Endothelial cell of umbilical vein (primary cell): ENCODE measurements at regions not wholly inside any gene's neighbourhood (a gene's known extent, or its start where the extent isn't known, plus 50 kb on each side); places are given as distances from the start of the nearest gene placed in this dataset.

Experiments used
- BruUV-seq: library from RNA; stranded (reverse); fragments of 400-500 nt; replicated peaks from 2 replicates; lab custom pipeline; 2021; lab: Mats Ljungman, UMichigan
- CTCF ChIA-PET: fragments of 300-600, 350-600 bp; sonication (Branson Sonifier 250); formaldehyde crosslinking; loops from one replicate; lab custom pipeline; 2021; ENCODE audit warnings: antibody characterized with exemption, inconsistent platforms; lab: Charles Lee
- POLR2A ChIA-PET: fragments of 300-600, 350-600 bp; sonication (Branson Sonifier 250); formaldehyde crosslinking; loops from one replicate; lab custom pipeline; 2021; ENCODE audit warnings: antibody characterized with exemption, inconsistent platforms; lab: Charles Lee
- DNase-seq: peaks from one replicate; pipeline ENCODE4 v3.0.0-alpha.2; 2011; ENCODE audit warnings: low read depth, low spot score
- FAIRE-seq: peaks from 2 replicates; lab custom pipeline; 2011; peaks lifted over from hg19 to GRCh38; lab: Jason Lieb, UNC
- H2AFZ ChIP-seq: 2 replicates; pipeline ENCODE4 v1.6.0; 2012; ENCODE audit warnings: low read depth, low read length, control low read depth, inconsistent platforms
- H3K27ac ChIP-seq: 2 replicates; pipeline ENCODE4 v1.5.1; 2011; ENCODE audit warnings: low read depth, mild to moderate bottlenecking, control low read depth, low read length, moderate library complexity; ENCODE audit not compliant: insufficient read depth
- H3K27me3 ChIP-seq, 2 experiments: 2 replicates each; pipeline versions ENCODE4 v1.6.0 to v1.6.1; 2011; ENCODE audit warnings: low read length in 2 of 2, mixed read lengths in 1 of 2; ENCODE audit not compliant: control insufficient read depth in 2 of 2, insufficient read depth in 2 of 2
- H3K36me3 ChIP-seq, 2 experiments: 2 replicates in 1 of 2; 3 replicates in 1 of 2; pipeline ENCODE4 v1.5.1; 2011; ENCODE audit warnings: low read length in 2 of 2, mild to moderate bottlenecking in 1 of 2, moderate library complexity in 1 of 2; ENCODE audit not compliant: control insufficient read depth in 2 of 2, insufficient read depth in 2 of 2; ENCODE audit errors: extremely low read depth in 1 of 2
- H3K4me1 ChIP-seq: 3 replicates; pipeline ENCODE4 v1.5.1; 2011; ENCODE audit warnings: mild to moderate bottlenecking, low read length; ENCODE audit not compliant: control insufficient read depth, insufficient read depth; ENCODE audit errors: extremely low read depth
- H3K4me2 ChIP-seq: 2 replicates; pipeline ENCODE4 v1.6.1; 2011; ENCODE audit warnings: low read length, control low read depth, mixed read lengths; ENCODE audit not compliant: insufficient read depth
- H3K4me3 ChIP-seq, 3 experiments: fragments of 200-600 bp in 1 of 3; sonication (generic), shearing (Covaris generic) in 1 of 3; replicated peaks in 1 of 3; 2 replicates each; pipeline ENCODE4 v1.5.1; 2011 to 2016; ENCODE audit warnings: control low read depth in 3 of 3, low read length in 3 of 3, mild to moderate bottlenecking in 2 of 3, inconsistent platforms in 1 of 3, low read depth in 1 of 3, moderate library complexity in 1 of 3; ENCODE audit not compliant: insufficient read depth in 1 of 3
- H3K79me2 ChIP-seq: 2 replicates; pipeline ENCODE4 v1.6.0; 2012; ENCODE audit warnings: low read length, inconsistent platforms; ENCODE audit not compliant: control insufficient read depth, insufficient read depth
- H3K9ac ChIP-seq: replicated peaks from 2 replicates; pipeline ENCODE3; 2011; ENCODE audit warnings: low read length, control low read depth; ENCODE audit not compliant: insufficient read depth; ENCODE audit errors: extremely low read depth
- H3K9me1 ChIP-seq: replicated peaks from 3 replicates; pipeline ENCODE4 v1.6.0; 2011; ENCODE audit warnings: mild to moderate bottlenecking, low read length; ENCODE audit not compliant: control insufficient read depth, insufficient read depth; ENCODE audit errors: extremely low read depth
- H3K9me3 ChIP-seq: replicated peaks from 2 replicates; pipeline ENCODE4 v1.5.1; 2012; ENCODE audit warnings: low read length, inconsistent platforms; ENCODE audit not compliant: control insufficient read depth, insufficient read depth
- H4K20me1 ChIP-seq: replicated peaks from 2 replicates; pipeline ENCODE3; 2011; ENCODE audit warnings: mild to moderate bottlenecking, low read length; ENCODE audit not compliant: control insufficient read depth, insufficient read depth; ENCODE audit errors: extremely low read depth
- CTCF ChIP-seq, 2 donors: IDR thresholded peaks; 1 replicate in 1 of 2; 2 replicates in 1 of 2; pipeline ENCODE4 v1.5.1; 2011; ENCODE audit warnings: low read length in 2 of 2, mild to moderate bottlenecking in 2 of 2, moderate library complexity in 2 of 2, control low read depth in 1 of 2, inconsistent platforms in 1 of 2, low read depth in 1 of 2; ENCODE audit not compliant: insufficient read depth in 1 of 2; ENCODE audit errors: extremely low read depth in 1 of 2
- EZH2 ChIP-seq: IDR thresholded peaks from 2 replicates; pipeline ENCODE4 v1.6.1; 2012; ENCODE audit warnings: borderline replicate concordance, low read depth, mild to moderate bottlenecking, moderate library complexity, low read length, inconsistent platforms; ENCODE audit not compliant: severe bottlenecking
- FOS ChIP-seq: IDR thresholded peaks from 2 replicates; pipeline ENCODE4 v1.6.1; 2011; ENCODE audit warnings: mild to moderate bottlenecking, low read length, moderate library complexity, borderline replicate concordance; ENCODE audit not compliant: insufficient read depth
- GATA2 ChIP-seq: IDR thresholded peaks from 2 replicates; pipeline ENCODE4 v1.7.0; 2011; ENCODE audit warnings: low read depth, mild to moderate bottlenecking, moderate library complexity, mixed read lengths, low read length; ENCODE audit not compliant: insufficient read length, insufficient read depth
- JUN ChIP-seq: IDR thresholded peaks from 2 replicates; pipeline ENCODE4 v1.6.1; 2011; ENCODE audit warnings: borderline replicate concordance, low read depth; ENCODE audit not compliant: insufficient read length, insufficient read depth
- MAX ChIP-seq: IDR thresholded peaks from 2 replicates; pipeline ENCODE4 v1.6.1; 2011; ENCODE audit not compliant: insufficient read depth, insufficient read length
- MYC ChIP-seq: IDR thresholded peaks from one replicate; pipeline ENCODE4 v1.6.1; 2011; ENCODE audit warnings: mild to moderate bottlenecking, low read depth, low read length
- POLR2A ChIP-seq: IDR thresholded peaks from 2 replicates; pipeline ENCODE4 v1.6.1; 2012; ENCODE audit warnings: low read depth, mild to moderate bottlenecking, control low read depth, low read length
- POLR2AphosphoS5 ChIP-seq: IDR thresholded peaks from 2 replicates; pipeline ENCODE4 v1.6.1; 2012; ENCODE audit warnings: low read depth, mild to moderate bottlenecking, control low read depth, low read length, moderate library complexity; ENCODE audit not compliant: insufficient read depth
- dilution Hi-C: fragments of 300-500 bp; cut with MboI; formaldehyde crosslinking; loops from one replicate; pipeline ENCODE4 v1.15.0; 2019; ENCODE audit warnings: low sequenced_read_pairs; ENCODE audit not compliant: extremely low pct_ligation_motif_present
- intact Hi-C: fragments of 100-400 bp; cut with micrococcal nuclease; formaldehyde crosslinking; loops from one replicate; pipeline ENCODE4 v1.10.0; 2022

- Histone ChIP-seq H3K4me2 (no peak overlapping the region), H4K20me1 (no peaks in the 10 kb centered on the region), H3K9me1 (no peaks in the 10 kb centered on the region), H3K4me3 (no peak overlapping the region), H3K36me3 (no peaks in the 10 kb centered on the region), H3K27ac (no peak overlapping the region), H2AFZ (no peak overlapping the region), H3K27me3 (no peaks in the 10 kb centered on the region), H3K9me3 (no peaks in the 10 kb centered on the region), H3K9ac (no peak overlapping the region), H3K79me2 (no peaks in the 10 kb centered on the region), H3K4me1 (no peaks in the 10 kb centered on the region)
- DNase-seq (no peak), FAIRE-seq (no peak)
- POLR2A ChIA-PET, result no interaction called here
- no TSS peak for BruUV-seq
- CTCF ChIA-PET, result interaction anchor here (0.9 to 1.2 kb wide), 2 partner anchors 12 to 14 kb away, joined by 3 to 4 read pairs; no protein-coding TSS in a partner anchor
- dilution Hi-C loops (no loop called here), intact Hi-C loops (no loop called here)
- no peak for TF ChIP-seq POLR2AphosphoS5
- no peak for TF ChIP-seq MAX
- no peak for TF ChIP-seq JUN
- no peak for TF ChIP-seq EZH2
- no peak for TF ChIP-seq POLR2A
- no peak for TF ChIP-seq GATA2
- no peak for TF ChIP-seq CTCF (IDR thresholded peaks at IDR 0.05; ENCODE audit: extremely low read depth in 1 of 2, insufficient read depth in 1 of 2, low read depth in 1 of 2, low read length in 2 of 2)
- TF ChIP-seq FOS, result no peak
- no peak for TF ChIP-seq MYC
Observed at GRCh38 chr5:158007336-158007735, 148.4 kb upstream of the CLINT1 start.
